Panc1 (cell line): ENCODE measurements at regions not wholly inside any gene's neighbourhood (a gene's known extent, or its start where the extent isn't known, plus 50 kb on each side); places are given as distances from the start of the nearest gene placed in this dataset.

Source experiments
- POLR2AphosphoS5 ChIP-seq: IDR thresholded peaks from 2 replicates; pipeline ENCODE4 v1.6.1; 2012; ENCODE audit warnings: mild to moderate bottlenecking, low read depth, low read length, moderate library complexity
- SIN3A ChIP-seq: IDR thresholded peaks from 2 replicates; pipeline ENCODE4 v1.6.1; 2012; ENCODE audit warnings: low read depth, mild to moderate bottlenecking, low read length, moderate library complexity, borderline replicate concordance; ENCODE audit not compliant: insufficient read depth
- TCF7L2 ChIP-seq: IDR thresholded peaks from 2 replicates; pipeline ENCODE4 v1.6.1; 2011; ENCODE audit warnings: mild to moderate bottlenecking, low read depth, low read length, inconsistent platforms
- TF ChIP-seq, protein P1 (sequence below): fragments of 450-650 bp; IDR thresholded peaks from 2 replicates; pipeline ENCODE4 v1.5.1; 2017; ENCODE audit warnings: mild to moderate bottlenecking
- TF ChIP-seq, protein P2 (sequence below), 2 experiments: IDR thresholded peaks; 2 replicates each; pipeline ENCODE4 v1.6.1; 2011 to 2012; ENCODE audit warnings: low read depth in 2 of 2, control low read depth in 1 of 2, low read length in 1 of 2, mild to moderate bottlenecking in 1 of 2, moderate library complexity in 1 of 2; ENCODE audit not compliant: insufficient read depth in 1 of 2

DNA sequence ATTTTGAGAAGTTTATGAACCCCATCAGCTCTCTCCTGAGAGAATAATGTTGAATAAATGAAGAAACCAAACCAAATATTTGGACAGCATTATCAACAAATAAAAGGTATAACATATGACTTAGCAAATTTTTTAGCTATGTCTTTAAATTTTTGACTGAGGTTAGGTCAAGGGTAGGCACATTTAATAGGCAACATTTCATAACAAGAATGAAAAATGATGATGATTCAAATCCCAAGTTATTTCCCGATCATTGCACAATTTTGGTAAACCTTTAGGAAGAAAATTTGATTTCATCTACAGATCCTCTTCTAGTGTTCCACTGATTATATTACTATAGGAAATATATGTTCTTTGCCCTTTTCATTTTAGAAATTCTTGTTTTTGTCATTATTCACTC, 123.7 kb upstream of the TLR3 start:
- TF ChIP-seq, protein P1, sequence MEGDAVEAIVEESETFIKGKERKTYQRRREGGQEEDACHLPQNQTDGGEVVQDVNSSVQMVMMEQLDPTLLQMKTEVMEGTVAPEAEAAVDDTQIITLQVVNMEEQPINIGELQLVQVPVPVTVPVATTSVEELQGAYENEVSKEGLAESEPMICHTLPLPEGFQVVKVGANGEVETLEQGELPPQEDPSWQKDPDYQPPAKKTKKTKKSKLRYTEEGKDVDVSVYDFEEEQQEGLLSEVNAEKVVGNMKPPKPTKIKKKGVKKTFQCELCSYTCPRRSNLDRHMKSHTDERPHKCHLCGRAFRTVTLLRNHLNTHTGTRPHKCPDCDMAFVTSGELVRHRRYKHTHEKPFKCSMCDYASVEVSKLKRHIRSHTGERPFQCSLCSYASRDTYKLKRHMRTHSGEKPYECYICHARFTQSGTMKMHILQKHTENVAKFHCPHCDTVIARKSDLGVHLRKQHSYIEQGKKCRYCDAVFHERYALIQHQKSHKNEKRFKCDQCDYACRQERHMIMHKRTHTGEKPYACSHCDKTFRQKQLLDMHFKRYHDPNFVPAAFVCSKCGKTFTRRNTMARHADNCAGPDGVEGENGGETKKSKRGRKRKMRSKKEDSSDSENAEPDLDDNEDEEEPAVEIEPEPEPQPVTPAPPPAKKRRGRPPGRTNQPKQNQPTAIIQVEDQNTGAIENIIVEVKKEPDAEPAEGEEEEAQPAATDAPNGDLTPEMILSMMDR = no peak
- TF ChIP-seq TCF7L2 (no peak), POLR2AphosphoS5 (no peak), SIN3A (no peak)
- TF ChIP-seq, protein P2, sequence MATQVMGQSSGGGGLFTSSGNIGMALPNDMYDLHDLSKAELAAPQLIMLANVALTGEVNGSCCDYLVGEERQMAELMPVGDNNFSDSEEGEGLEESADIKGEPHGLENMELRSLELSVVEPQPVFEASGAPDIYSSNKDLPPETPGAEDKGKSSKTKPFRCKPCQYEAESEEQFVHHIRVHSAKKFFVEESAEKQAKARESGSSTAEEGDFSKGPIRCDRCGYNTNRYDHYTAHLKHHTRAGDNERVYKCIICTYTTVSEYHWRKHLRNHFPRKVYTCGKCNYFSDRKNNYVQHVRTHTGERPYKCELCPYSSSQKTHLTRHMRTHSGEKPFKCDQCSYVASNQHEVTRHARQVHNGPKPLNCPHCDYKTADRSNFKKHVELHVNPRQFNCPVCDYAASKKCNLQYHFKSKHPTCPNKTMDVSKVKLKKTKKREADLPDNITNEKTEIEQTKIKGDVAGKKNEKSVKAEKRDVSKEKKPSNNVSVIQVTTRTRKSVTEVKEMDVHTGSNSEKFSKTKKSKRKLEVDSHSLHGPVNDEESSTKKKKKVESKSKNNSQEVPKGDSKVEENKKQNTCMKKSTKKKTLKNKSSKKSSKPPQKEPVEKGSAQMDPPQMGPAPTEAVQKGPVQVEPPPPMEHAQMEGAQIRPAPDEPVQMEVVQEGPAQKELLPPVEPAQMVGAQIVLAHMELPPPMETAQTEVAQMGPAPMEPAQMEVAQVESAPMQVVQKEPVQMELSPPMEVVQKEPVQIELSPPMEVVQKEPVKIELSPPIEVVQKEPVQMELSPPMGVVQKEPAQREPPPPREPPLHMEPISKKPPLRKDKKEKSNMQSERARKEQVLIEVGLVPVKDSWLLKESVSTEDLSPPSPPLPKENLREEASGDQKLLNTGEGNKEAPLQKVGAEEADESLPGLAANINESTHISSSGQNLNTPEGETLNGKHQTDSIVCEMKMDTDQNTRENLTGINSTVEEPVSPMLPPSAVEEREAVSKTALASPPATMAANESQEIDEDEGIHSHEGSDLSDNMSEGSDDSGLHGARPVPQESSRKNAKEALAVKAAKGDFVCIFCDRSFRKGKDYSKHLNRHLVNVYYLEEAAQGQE (IDR thresholded peaks at IDR 0.05; ENCODE audit: insufficient read depth in 1 of 2, low read depth in 2 of 2, low read length in 1 of 2) = no peak
